ENCODE measurements at regions not wholly inside any gene's neighbourhood (a gene's known extent, or its start where the extent isn't known, plus 50 kb on each side); places are given as distances from the start of the nearest gene placed in this dataset.

- Histone ChIP-seq H3K4me1 (ENCODE audit: insufficient read depth, low read length) (no peaks in the 10 kb centered on the region), H4K20me1 (ENCODE audit: low read length) (no peaks in the 10 kb centered on the region), H3K9me2 (replicated peaks; ENCODE audit: low read length) (no peaks in the 10 kb centered on the region), H2AFZ (ENCODE audit: low read length) (no peak overlapping the region), H3K27ac (ENCODE audit: low read length) (no peak overlapping the region), H3K79me2 (ENCODE audit: low read length) (no peaks in the 10 kb centered on the region), H3K9ac (ENCODE audit: low read length) (no peak overlapping the region), H3K36me3 (ENCODE audit: low read depth, low read length) (no peaks in the 10 kb centered on the region), H3K9me3 (ENCODE audit: low read length) (no peaks in the 10 kb centered on the region), H3F3A (ENCODE audit: low read length, unreplicated experiment) (no peaks in the 10 kb centered on the region), H3K4me3 (ENCODE audit: low read length) (no peak overlapping the region), H3K4me2 (ENCODE audit: low read length) (no peak overlapping the region), H3K27me3 (ENCODE audit: low read length) (no peaks in the 10 kb centered on the region)
- TF ChIP-seq EZH2 (IDR thresholded peaks at IDR 0.05; ENCODE audit: low read length, unreplicated experiment) (no peak), EZH2phosphoT487 (IDR thresholded peaks at IDR 0.05; ENCODE audit: borderline replicate concordance, low read length) (no peak), CTCF (conservative IDR thresholded peaks at IDR 0.05; ENCODE audit: low read depth, low read length) (no peak)
- ATAC-seq (no peak), DNase-seq (peak; percentile 9)
- POLR2A ChIA-PET (ENCODE audit: unreplicated experiment) = interaction anchor here (0.7 kb wide), 1 partner anchor 467 kb away, joined by 4 read pairs; no protein-coding TSS in a partner anchor
- no TSS peak for BruUV-seq (replicated peaks)
- CTCF ChIA-PET = no interaction called here
- intact Hi-C loops (cut with micrococcal nuclease) = no loop called here
Observed at GRCh38 chr4:35684755-35685154, 559.6 kb downstream of the ARAP2 start.

GRCh38 chr4:35689870-35690269 is 554.4 kb downstream of the ARAP2 start:
- Histone ChIP-seq H3F3A (ENCODE audit: low read length, unreplicated experiment) (no peaks in the 10 kb centered on the region), H3K9me3 (ENCODE audit: low read length) (no peaks in the 10 kb centered on the region), H3K9me2 (replicated peaks; ENCODE audit: low read length) (no peaks in the 10 kb centered on the region), H3K79me2 (ENCODE audit: low read length) (no peaks in the 10 kb centered on the region), H3K4me1 (ENCODE audit: insufficient read depth, low read length) (no peaks in the 10 kb centered on the region), H3K27ac (ENCODE audit: low read length) (no peak overlapping the region), H3K4me3 (ENCODE audit: low read length) (no peak overlapping the region), H3K9ac (ENCODE audit: low read length) (no peak overlapping the region), H3K4me2 (ENCODE audit: low read length) (no peak overlapping the region), H3K36me3 (ENCODE audit: low read depth, low read length) (no peaks in the 10 kb centered on the region), H2AFZ (ENCODE audit: low read length) (no peak overlapping the region), H3K27me3 (ENCODE audit: low read length) (no peaks in the 10 kb centered on the region), H4K20me1 (ENCODE audit: low read length) (no peaks in the 10 kb centered on the region)
- no peak for ATAC-seq
- ChIA-PET POLR2A (ENCODE audit: unreplicated experiment) (no interaction called here), CTCF (no interaction called here)
- TF ChIP-seq EZH2phosphoT487 (IDR thresholded peaks at IDR 0.05; ENCODE audit: borderline replicate concordance, low read length) = no peak
- TF ChIP-seq CTCF (conservative IDR thresholded peaks at IDR 0.05; ENCODE audit: low read depth, low read length) = no peak
- TF ChIP-seq EZH2 (IDR thresholded peaks at IDR 0.05; ENCODE audit: low read length, unreplicated experiment) = no peak
- DNase-seq = no peak
- intact Hi-C loops (cut with micrococcal nuclease) = no loop called here
- no TSS peak for BruUV-seq (replicated peaks)

GRCh38 chr4:35690271-35690670 is 554.0 kb downstream of the ARAP2 start:
- no TSS peak for BruUV-seq (replicated peaks)
- Histone ChIP-seq H3K4me1 (ENCODE audit: insufficient read depth, low read length) (no peaks in the 10 kb centered on the region), H4K20me1 (ENCODE audit: low read length) (no peaks in the 10 kb centered on the region), H3K9me3 (ENCODE audit: low read length) (no peaks in the 10 kb centered on the region), H3K9ac (ENCODE audit: low read length) (no peak overlapping the region), H3K27ac (ENCODE audit: low read length) (no peak overlapping the region), H3K36me3 (ENCODE audit: low read depth, low read length) (no peaks in the 10 kb centered on the region), H3K4me3 (ENCODE audit: low read length) (no peak overlapping the region), H3K9me2 (replicated peaks; ENCODE audit: low read length) (no peaks in the 10 kb centered on the region), H3K27me3 (ENCODE audit: low read length) (no peaks in the 10 kb centered on the region), H2AFZ (ENCODE audit: low read length) (no peak overlapping the region), H3F3A (ENCODE audit: low read length, unreplicated experiment) (no peaks in the 10 kb centered on the region), H3K4me2 (ENCODE audit: low read length) (no peak overlapping the region), H3K79me2 (ENCODE audit: low read length) (no peaks in the 10 kb centered on the region)
- CTCF ChIA-PET = no interaction called here
- DNase-seq (no peak), ATAC-seq (no peak)
- intact Hi-C loops (cut with micrococcal nuclease) = no loop called here
- POLR2A ChIA-PET (ENCODE audit: unreplicated experiment) = no interaction called here
- TF ChIP-seq EZH2 (IDR thresholded peaks at IDR 0.05; ENCODE audit: low read length, unreplicated experiment) (no peak), EZH2phosphoT487 (IDR thresholded peaks at IDR 0.05; ENCODE audit: borderline replicate concordance, low read length) (no peak), CTCF (conservative IDR thresholded peaks at IDR 0.05; ENCODE audit: low read depth, low read length) (no peak)
